AG09319 (cell line): ENCODE measurements at regions not wholly inside any gene's neighbourhood (a gene's known extent, or its start where the extent isn't known, plus 50 kb on each side); places are given as distances from the start of the nearest gene placed in this dataset.

Source experiments
- DNase-seq: peaks from one replicate; pipeline ENCODE4 v3.0.0-alpha.2; 2010; ENCODE audit warnings: low read depth; ENCODE audit errors: extremely low read depth
- TF ChIP-seq, protein P1 (sequence below): IDR thresholded peaks from 2 replicates; pipeline ENCODE4 v1.5.1; 2011; ENCODE audit warnings: low read depth, mild to moderate bottlenecking, inconsistent platforms, low read length, moderate library complexity

DNA sequence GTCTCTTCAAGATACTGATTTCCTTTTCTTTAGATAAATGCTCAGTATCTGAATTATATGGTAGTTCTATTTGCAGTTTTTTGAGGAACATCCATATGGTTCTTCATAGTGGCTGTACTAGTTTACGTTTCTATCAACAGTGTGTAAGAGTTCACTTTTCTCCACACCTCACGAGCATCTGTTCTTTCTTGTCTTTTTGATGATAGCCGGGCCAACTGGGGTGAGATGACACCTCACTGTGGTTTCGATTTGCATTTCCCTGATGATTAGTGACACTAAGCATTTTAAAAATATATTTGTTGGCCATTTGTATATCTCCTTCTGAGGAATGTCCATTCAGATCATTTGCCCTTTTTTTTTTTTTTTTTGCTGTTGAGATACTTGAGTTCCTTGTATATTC is 458.8 kb downstream of the SETBP1 start:
- no peak for DNase-seq
- TF ChIP-seq, protein P1, sequence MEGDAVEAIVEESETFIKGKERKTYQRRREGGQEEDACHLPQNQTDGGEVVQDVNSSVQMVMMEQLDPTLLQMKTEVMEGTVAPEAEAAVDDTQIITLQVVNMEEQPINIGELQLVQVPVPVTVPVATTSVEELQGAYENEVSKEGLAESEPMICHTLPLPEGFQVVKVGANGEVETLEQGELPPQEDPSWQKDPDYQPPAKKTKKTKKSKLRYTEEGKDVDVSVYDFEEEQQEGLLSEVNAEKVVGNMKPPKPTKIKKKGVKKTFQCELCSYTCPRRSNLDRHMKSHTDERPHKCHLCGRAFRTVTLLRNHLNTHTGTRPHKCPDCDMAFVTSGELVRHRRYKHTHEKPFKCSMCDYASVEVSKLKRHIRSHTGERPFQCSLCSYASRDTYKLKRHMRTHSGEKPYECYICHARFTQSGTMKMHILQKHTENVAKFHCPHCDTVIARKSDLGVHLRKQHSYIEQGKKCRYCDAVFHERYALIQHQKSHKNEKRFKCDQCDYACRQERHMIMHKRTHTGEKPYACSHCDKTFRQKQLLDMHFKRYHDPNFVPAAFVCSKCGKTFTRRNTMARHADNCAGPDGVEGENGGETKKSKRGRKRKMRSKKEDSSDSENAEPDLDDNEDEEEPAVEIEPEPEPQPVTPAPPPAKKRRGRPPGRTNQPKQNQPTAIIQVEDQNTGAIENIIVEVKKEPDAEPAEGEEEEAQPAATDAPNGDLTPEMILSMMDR = no peak

DNA sequence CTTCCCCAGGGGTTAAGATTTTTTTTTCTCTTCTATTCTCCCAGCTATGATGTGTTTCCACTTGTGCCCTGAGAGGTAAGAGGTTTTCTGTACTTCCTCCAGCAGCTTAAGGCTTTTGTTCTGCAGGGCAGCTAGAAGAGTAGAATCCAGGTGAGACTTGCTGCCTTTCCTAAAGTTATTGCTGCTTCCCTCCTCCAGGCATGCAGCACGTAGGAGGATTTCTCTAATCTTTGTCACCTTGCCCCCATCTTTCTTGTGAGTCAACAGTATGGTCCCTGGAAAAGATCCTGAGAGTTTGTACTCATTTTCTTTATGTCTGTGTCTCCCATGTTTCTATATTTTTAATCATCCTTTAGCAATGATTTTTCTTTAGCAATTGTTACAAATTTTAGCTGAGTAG is 462.2 kb downstream of the SETBP1 start:
- no peak for DNase-seq
- TF ChIP-seq, protein P1 = no peak

DNA sequence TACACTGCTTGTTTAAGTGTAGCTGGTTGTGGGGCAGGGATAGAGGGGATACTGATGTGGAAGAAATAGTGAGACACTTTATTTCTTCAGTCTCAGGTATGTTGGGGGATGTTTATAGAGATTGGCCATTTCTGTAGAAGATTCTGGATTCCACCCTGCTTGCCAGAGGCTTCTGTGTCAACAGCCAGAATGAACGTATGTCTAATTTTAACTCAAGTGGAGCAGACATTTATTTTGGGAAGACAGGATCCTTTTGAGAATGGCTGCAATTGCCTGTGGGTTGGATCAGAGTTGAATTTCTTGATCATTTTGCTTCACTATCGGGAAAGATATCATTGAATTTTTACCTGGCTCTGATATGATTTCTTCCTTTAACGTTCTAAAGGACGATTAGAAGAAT is 465.6 kb upstream of the SLC14A2 start:
- TF ChIP-seq, protein P1 = no peak
- DNase-seq = no peak

DNA sequence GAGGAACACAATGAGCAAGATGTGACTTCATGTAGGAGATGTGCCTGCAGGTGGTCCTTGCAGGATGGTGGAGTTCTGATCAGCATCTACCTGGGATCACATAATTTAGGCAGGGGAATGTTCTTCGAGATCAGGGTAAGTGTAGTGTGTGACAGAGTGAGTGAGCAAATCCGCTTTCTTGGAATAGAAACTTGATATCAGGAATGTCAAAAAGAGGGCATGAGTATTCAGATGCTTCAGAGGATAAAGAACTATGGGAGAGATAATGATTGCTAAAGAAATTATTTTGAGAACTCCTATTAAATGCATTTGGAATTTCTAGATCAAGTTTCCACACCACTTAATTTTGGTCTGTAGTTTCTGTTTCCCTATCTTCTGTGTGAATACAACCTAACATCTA is 463.6 kb upstream of the SLC14A2 start:
- TF ChIP-seq, protein P1 = no peak

DNA sequence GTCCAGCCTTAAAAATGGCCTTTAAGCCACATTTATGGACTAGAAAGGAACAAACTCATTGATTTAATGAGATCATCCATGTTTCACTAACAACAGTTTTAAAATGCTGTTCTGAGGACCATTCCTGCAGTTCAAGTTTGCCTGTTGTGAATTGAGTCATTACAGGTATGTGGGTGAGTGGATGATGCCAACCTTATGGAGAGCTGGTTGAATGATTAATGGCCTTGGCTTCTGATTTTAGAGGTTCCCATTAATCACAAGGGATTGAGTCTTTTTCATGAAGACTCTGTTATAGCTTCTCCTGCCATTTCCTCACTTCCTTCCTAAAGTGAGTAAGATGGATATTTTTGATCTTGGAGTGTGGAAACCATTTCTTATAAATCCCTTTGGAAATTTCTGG is 459.8 kb upstream of the SLC14A2 start:
- no peak for DNase-seq
- TF ChIP-seq, protein P1 = no peak

More for the DNA sequence above, 463.6 kb upstream of the SLC14A2 start:
- DNase-seq = no peak

DNA sequence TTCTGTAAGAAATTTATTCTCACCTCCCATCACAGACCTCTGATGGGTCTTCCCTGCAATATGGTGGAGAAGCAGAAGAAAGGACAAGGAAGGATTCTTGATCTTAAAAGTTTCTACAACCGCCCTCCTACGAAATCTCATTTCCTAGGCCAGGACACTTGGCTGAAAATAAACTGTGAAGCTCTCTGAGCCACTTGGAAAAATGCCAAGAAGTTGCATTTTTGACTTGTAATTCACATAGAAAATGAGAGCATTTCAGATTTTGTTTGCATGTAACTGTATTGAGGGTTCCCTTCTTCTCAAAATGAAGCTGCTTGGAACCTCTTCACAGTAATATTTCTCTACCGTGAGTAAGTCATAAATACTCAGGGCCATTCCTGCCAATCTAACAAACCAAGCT is 458.3 kb upstream of the SLC14A2 start:
- TF ChIP-seq, protein P1 = no peak
- DNase-seq = no peak

DNA sequence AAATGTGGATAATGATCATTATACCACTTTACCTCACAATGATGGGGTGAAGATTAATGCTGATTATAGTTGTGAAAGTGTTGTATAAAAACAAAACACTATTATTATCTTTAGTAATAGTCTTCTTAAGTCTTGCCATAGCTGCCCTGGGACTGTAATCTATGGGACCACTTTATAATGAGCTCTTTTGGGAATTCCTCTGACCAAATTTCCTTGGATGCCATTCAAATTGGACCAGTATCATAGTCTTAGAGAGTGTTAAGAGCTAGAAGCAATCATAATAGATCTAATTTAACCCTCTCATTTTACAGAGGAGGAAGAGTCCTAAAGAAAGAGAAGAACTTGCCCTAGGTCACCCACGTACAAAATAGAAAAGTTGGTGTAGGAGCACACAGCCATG is 457.7 kb upstream of the SLC14A2 start:
- no peak for DNase-seq
- TF ChIP-seq, protein P1 = no peak
